Body of pancreas (tissue), 4 donors: ENCODE measurements at regions not wholly inside any gene's neighbourhood (a gene's known extent, or its start where the extent isn't known, plus 50 kb on each side); places are given as distances from the start of the nearest gene placed in this dataset.
A peak's percentile ranks its signal among the peaks of the same experiment; 100 is the strongest.

Experiments used
- ATAC-seq: fragments of 150-250 bp; one replicate; pipeline ENCODE4 v1.9.1; 2016
- DNase-seq, 4 donors: peaks; one replicate each; pipeline ENCODE4 v3.0.0-alpha.2; 2019
- H3K27ac ChIP-seq, 4 donors: fragments of 200-600 bp; sonication (generic); 1 replicate in 3 of 4; 2 replicates in 1 of 4; pipeline versions ENCODE4 v1.5.1 to v1.6.1; 2016 to 2019; ENCODE audit warnings: mild to moderate bottlenecking in 1 of 4, mixed read lengths in 1 of 4, moderate library complexity in 1 of 4
- H3K27me3 ChIP-seq, 2 donors: fragments of 200-600 bp; sonication (generic); one replicate each; pipeline ENCODE4 v1.6.0; 2016; ENCODE audit warnings: mild to moderate bottlenecking in 1 of 2
- H3K36me3 ChIP-seq, 2 donors: fragments of 200-600 bp; sonication (generic); replicated peaks in 1 of 2; 2 replicates each; pipeline ENCODE4 v1.5.1; 2016; ENCODE audit warnings: low read depth in 2 of 2; ENCODE audit not compliant: insufficient read depth in 1 of 2
- H3K4me1 ChIP-seq: fragments of 200-600 bp; sonication (generic); one replicate; pipeline ENCODE4 v1.6.0; 2016
- H3K4me3 ChIP-seq, 2 donors: fragments of 200-600 bp; sonication (generic); 1 replicate in 1 of 2; 2 replicates in 1 of 2; pipeline ENCODE4 v1.5.1; 2016 to 2019
- H3K9me3 ChIP-seq, 3 donors: fragments of 200-600 bp; sonication (generic); 1 replicate in 2 of 3; 2 replicates in 1 of 3; pipeline ENCODE4 v1.5.1; 2016
- POLR2A ChIP-seq, 3 donors: fragments of 450-650 bp; IDR thresholded peaks; one replicate each; pipeline ENCODE4 v1.6.1; 2016; ENCODE audit warnings: antibody characterized with exemption in 3 of 3, mild to moderate bottlenecking in 2 of 3
- WGBS, 2 donors: methylation state at CpG; one replicate each; pipeline ENCODE4 v1.1.5; 2017; 5-methylcytosine and 5-hydroxymethylcytosine counted together
- intact Hi-C: fragments of 100-400 bp; cut with DNase I; formaldehyde crosslinking; loops from one replicate; pipeline ENCODE4 v1.15.1; 2023
- TF ChIP-seq, protein P1 (sequence below), 7 experiments: fragments of 450-650 bp in 4 of 7; fragments of 200-600 bp in 3 of 7; sonication (generic) in 3 of 7; IDR thresholded peaks; one replicate each; pipeline ENCODE4 v1.5.1; 2016 to 2019; ENCODE audit warnings: antibody characterized with exemption in 7 of 7

DNA sequence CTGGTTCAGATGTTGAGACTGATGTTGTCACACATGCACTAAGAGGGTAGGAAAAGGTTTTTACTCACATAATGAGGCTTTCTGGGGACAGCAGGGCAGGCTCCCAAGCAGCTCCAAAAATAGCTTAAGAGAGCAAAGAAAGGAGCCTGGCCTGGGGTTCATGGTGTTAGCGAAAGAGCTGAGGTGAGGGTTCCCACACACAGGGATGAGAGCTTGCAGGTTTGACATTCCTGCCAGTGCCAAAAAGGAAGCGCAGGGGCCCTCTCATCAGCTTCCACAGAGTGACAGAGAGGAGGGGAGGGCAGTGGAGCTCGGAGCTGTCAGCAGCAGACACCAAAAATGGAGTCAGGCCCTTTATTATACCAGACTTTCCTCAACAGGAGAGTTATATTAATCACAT is 65.5 kb upstream of the FAM216B start:
- no peak overlapping the region for H3K27ac ChIP-seq
- intact Hi-C loops, result no loop called here
- 82 to 89% methylated on average over 3 of the region's 3 CpGs for WGBS, 2 donors
- no peaks in the 10 kb centered on the region for H3K9me3 ChIP-seq
- no peaks in the 10 kb centered on the region for H3K36me3 ChIP-seq
- no peaks in the 10 kb centered on the region for H3K4me1 ChIP-seq
- TF ChIP-seq, protein P1, sequence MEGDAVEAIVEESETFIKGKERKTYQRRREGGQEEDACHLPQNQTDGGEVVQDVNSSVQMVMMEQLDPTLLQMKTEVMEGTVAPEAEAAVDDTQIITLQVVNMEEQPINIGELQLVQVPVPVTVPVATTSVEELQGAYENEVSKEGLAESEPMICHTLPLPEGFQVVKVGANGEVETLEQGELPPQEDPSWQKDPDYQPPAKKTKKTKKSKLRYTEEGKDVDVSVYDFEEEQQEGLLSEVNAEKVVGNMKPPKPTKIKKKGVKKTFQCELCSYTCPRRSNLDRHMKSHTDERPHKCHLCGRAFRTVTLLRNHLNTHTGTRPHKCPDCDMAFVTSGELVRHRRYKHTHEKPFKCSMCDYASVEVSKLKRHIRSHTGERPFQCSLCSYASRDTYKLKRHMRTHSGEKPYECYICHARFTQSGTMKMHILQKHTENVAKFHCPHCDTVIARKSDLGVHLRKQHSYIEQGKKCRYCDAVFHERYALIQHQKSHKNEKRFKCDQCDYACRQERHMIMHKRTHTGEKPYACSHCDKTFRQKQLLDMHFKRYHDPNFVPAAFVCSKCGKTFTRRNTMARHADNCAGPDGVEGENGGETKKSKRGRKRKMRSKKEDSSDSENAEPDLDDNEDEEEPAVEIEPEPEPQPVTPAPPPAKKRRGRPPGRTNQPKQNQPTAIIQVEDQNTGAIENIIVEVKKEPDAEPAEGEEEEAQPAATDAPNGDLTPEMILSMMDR (IDR thresholded peaks at IDR 0.05), result no peak
- no peak for DNase-seq
- no peak overlapping the region for H3K4me3 ChIP-seq
- ATAC-seq, result no peak
- no peaks in the 10 kb centered on the region for H3K27me3 ChIP-seq

DNA sequence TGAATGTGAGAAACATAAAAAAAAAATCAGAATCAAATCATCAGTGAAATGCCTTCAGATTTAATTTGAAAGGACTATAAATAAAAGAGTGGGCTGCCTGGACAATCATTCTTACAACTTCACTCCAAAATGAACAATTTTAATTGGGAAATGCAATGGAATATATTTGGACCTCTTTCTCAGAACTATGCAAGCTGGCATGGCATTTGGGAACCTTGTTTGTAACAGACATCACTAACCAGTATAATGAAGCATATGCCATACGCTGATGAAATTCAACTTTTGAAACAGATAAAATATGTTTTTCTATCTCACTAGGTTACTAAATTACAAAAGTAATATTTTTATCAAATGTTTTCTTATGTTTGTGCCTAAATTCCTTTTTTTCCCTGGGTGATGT is 64.2 kb upstream of the FAM216B start:
- DNase-seq (no peak), ATAC-seq (no peak)
- intact Hi-C loops, result no loop called here
- 45 to 100% methylated on average over 1 of the region's 1 CpG for WGBS, 2 donors
- TF ChIP-seq, protein P1 (IDR thresholded peaks at IDR 0.05), result no peak
- no peak for TF ChIP-seq POLR2A (IDR thresholded peaks at IDR 0.05)
- Histone ChIP-seq H3K9me3 (no peaks in the 10 kb centered on the region), H3K4me1 (no peaks in the 10 kb centered on the region), H3K27me3 (no peaks in the 10 kb centered on the region), H3K27ac (no peak overlapping the region), H3K4me3 (no peak overlapping the region), H3K36me3 (no peaks in the 10 kb centered on the region)

DNA sequence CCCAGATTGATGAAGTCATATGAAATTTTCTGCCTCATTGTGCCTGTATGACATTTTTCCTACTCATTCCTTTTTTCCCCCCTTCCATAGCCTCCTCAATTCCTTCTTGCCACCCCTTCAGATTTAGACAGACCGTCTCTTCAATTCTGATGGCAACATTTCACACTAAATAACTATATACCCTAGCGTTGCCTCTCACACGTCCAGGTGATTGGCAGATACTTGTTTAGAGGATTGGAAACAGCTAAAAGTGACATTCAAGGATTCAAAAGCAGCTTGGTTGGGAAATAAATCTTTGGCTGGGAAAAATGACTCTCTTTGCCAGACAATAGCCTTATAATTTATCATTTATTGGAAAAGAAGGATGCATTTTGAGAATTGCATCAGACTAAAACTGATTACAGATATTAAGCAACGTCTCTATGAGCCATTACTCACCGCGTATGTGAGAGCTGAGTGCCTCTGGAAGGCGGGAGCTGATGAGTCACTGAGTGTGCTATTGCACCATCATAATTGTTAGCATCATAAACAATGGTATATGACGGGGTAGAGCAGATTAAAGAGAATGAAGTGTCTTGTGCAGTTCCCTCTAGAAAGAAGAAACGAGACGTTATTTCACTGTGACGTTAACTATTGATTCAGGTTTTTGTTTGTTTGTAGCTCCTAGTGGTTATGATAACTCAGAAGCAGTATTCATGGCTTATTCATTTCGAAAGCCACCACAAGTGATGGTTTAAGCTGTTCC is 61.1 kb upstream of the FAM216B start:
- H3K27me3 ChIP-seq, result no peaks in the 10 kb centered on the region
- H3K4me3 ChIP-seq, result no peak overlapping the region
- no peaks in the 10 kb centered on the region for H3K9me3 ChIP-seq
- DNase-seq (peak in 3 of 4 donors; percentile 40 to 73 (median 58)), ATAC-seq (peak; percentile 82)
- peak overlapping the region in 1 of 4 donors; percentile 50 for H3K27ac ChIP-seq
- intact Hi-C loops, result no loop called here
- no peaks in the 10 kb centered on the region for H3K36me3 ChIP-seq
- TF ChIP-seq, protein P1 (IDR thresholded peaks at IDR 0.05), result no peak
- TF ChIP-seq POLR2A (IDR thresholded peaks at IDR 0.05), result no peak
- no peaks in the 10 kb centered on the region for H3K4me1 ChIP-seq
- 27 to 34% methylated on average over 12 of the region's 12 CpGs for WGBS, 2 donors

DNA sequence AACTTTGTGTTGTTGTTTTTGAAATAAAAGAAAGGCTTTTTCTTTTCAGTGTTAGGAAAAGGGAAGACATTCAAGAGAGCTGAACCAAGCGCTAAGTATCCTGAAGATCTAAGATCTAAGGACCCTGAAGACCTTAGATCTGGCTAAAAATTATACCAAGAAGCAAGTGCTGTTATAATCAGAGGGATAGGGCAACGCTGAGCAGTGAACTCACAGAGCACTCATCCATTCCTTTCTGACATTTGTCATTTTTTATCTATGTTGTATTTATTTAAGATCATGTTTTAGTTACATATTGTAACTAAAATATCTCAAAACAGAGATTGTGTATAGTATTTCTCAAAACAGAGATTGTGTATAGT is 60.5 kb upstream of the FAM216B start:
- TF ChIP-seq, protein P1 (IDR thresholded peaks at IDR 0.05), result no peak
- no peak for TF ChIP-seq POLR2A (IDR thresholded peaks at IDR 0.05)
- intact Hi-C loops, result no loop called here
- Histone ChIP-seq H3K9me3 (no peaks in the 10 kb centered on the region), H3K4me1 (no peaks in the 10 kb centered on the region), H3K36me3 (no peaks in the 10 kb centered on the region), H3K27me3 (no peaks in the 10 kb centered on the region), H3K27ac (peak overlapping the region in 1 of 4 donors; percentile 50), H3K4me3 (no peak overlapping the region)
- 46 to 51% methylated on average over 2 of the region's 2 CpGs for WGBS, 2 donors
- DNase-seq (no peak), ATAC-seq (no peak)

DNA sequence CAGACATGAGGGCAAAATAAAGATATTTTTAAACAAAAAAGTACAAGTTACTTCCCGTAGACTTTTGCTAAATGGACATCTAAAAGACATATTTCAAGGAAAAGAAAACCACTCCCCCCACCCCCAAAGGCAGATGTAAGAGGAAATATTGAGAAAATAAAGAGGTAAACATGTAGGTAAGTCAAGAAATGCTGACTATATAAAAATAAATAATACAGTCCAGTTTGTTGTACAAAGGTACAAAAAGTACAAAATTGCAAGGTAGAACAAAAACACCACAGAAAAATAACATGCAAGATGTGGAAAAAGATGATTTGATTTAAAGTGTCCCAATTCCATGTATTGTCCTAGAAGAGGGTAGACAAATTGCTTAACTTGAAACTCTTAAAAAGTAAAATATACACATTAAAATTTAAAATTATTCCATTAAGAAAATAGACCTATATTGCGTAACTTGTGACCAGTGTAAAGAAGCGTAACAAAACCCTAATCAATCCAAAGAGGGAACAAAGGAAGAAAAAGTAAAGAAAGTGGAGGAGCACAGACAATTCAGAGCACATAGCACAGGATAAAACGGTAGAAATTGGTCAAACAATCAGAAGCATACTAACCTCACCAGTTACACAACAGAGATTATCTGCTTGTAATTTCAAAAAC is 58.4 kb upstream of the FAM216B start:
- intact Hi-C loops, result no loop called here
- TF ChIP-seq, protein P1 (IDR thresholded peaks at IDR 0.05), result no peak
- no peak for TF ChIP-seq POLR2A (IDR thresholded peaks at IDR 0.05)
- WGBS, 2 donors, result 80 to 89% methylated on average over 4 of the region's 4 CpGs

More for the DNA sequence above, 58.4 kb upstream of the FAM216B start:
- no peaks in the 10 kb centered on the region for H3K9me3 ChIP-seq
- no peaks in the 10 kb centered on the region for H3K36me3 ChIP-seq
- H3K27me3 ChIP-seq, result no peaks in the 10 kb centered on the region
- no peak overlapping the region for H3K27ac ChIP-seq
- H3K4me3 ChIP-seq, result no peak overlapping the region
- ATAC-seq, result no peak
- H3K4me1 ChIP-seq, result no peaks in the 10 kb centered on the region
- no peak for DNase-seq
